ENCODE measurements at regions not wholly inside any gene's neighbourhood (a gene's known extent, or its start where the extent isn't known, plus 50 kb on each side); places are given as distances from the start of the nearest gene placed in this dataset.
"Not testable (repeated sequence)": the region's sequence is repeated elsewhere in the genome, so short reads cannot be mapped to it uniquely, and the experiment has no call there.

DNA sequence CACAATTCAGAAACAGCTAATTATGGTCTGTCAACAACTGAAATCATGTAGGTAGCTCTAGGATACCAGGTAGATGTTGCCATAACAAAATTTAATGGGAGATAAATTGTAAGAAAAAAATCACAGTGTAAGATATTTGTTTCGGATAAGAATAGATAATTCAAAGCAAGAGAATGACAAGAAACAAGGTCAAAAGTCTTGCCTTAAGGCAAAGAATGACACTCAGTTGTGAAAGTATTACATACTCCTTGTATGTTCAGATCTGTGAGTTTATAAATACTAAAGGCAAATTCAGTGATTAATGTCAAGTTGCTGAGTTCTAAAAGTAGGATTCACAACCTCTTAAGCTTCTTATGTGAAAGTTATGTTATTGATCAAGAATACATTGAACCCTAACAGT is 772.2 kb upstream of the SGO1 start:
- no peak for DNase-seq (ENCODE audit: low spot score)
- TF ChIP-seq, protein P1, sequence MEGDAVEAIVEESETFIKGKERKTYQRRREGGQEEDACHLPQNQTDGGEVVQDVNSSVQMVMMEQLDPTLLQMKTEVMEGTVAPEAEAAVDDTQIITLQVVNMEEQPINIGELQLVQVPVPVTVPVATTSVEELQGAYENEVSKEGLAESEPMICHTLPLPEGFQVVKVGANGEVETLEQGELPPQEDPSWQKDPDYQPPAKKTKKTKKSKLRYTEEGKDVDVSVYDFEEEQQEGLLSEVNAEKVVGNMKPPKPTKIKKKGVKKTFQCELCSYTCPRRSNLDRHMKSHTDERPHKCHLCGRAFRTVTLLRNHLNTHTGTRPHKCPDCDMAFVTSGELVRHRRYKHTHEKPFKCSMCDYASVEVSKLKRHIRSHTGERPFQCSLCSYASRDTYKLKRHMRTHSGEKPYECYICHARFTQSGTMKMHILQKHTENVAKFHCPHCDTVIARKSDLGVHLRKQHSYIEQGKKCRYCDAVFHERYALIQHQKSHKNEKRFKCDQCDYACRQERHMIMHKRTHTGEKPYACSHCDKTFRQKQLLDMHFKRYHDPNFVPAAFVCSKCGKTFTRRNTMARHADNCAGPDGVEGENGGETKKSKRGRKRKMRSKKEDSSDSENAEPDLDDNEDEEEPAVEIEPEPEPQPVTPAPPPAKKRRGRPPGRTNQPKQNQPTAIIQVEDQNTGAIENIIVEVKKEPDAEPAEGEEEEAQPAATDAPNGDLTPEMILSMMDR (IDR thresholded peaks at IDR 0.05; ENCODE audit: extremely low read depth, missing control alignments), result no peak

DNA sequence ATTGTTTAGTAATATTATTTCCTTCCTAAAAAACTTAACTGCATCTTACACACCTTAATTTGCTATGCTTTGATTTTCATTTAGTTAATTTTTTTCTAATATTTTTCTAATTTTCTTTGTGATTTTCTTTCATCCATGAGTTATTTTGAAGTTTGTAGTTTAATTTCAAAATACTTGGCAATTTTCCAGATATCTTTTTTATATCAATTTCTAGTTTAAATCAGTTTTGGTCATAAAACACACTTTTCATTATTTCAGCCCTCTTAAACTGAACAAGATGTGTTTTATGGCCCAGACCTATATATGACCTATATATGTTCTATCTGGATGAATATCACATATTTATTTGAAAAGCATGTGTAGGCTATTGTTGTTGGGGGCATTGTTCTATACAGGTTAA is 759.9 kb upstream of the SGO1 start:
- TF ChIP-seq, protein P1 (IDR thresholded peaks at IDR 0.05; ENCODE audit: extremely low read depth, missing control alignments), result no peak
- DNase-seq (ENCODE audit: low spot score), result no peak

DNA sequence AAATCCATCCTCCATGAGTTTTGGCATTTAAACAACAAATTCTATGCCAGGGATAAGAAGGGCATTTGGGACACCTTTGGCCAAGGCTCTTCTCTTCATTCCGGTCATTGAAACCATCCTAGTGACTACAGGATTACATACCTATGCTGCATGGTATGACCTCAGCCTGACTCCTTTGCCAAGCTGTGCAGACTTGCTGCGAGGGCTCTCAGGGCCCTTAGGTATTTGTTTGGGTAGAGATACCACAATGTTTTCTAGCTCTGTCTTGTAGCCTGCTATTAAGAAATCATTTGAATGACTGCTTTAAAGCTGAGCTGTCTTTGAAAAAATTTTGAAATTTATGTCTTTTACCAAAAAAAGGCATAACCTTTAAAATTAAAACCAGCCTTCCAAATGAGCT is 749.8 kb upstream of the SGO1 start:
- TF ChIP-seq, protein P1 (IDR thresholded peaks at IDR 0.05; ENCODE audit: extremely low read depth, missing control alignments), result no peak
- DNase-seq (ENCODE audit: low spot score), result no peak

DNA sequence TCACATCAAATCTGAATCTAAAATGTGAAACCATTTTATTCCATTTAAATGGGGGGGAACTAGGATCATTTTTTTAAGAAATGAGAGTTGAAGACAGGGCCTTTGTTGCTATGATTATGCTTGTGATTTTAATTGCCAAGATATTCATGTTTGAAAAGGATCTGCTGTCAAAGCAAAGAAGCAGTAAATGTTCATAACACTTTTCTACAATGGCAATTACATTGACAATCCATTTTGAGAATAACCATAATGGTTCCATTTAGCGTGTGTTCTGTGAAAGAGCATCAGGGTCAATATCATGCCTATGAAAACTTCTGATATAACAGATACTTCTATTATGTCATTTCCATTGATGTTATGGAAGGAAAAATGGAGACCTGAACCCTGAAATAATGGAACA is 745.8 kb upstream of the SGO1 start:
- TF ChIP-seq, protein P1 (IDR thresholded peaks at IDR 0.05; ENCODE audit: extremely low read depth, missing control alignments), result no peak
- no peak for DNase-seq (ENCODE audit: low spot score)

DNA sequence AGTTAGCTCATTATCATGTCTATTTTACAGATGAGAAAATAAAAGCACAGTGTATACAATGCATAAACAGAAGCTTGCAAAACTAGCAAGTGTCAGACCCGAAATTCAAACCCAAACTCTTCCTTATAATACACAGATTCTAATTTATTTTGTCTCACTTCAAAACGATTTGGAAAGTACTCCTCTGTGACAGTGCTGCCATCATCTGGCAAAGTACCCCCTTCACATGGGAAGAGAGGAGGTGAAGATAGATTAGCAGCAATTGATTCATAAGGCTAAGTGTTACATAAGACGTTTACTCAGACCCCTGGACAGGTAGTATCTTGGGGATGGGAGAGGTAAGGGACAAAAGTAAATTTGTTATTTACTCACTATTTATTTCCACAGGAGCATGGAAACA is 744.0 kb upstream of the SGO1 start:
- TF ChIP-seq, protein P1 (IDR thresholded peaks at IDR 0.05; ENCODE audit: extremely low read depth, missing control alignments), result no peak

DNA sequence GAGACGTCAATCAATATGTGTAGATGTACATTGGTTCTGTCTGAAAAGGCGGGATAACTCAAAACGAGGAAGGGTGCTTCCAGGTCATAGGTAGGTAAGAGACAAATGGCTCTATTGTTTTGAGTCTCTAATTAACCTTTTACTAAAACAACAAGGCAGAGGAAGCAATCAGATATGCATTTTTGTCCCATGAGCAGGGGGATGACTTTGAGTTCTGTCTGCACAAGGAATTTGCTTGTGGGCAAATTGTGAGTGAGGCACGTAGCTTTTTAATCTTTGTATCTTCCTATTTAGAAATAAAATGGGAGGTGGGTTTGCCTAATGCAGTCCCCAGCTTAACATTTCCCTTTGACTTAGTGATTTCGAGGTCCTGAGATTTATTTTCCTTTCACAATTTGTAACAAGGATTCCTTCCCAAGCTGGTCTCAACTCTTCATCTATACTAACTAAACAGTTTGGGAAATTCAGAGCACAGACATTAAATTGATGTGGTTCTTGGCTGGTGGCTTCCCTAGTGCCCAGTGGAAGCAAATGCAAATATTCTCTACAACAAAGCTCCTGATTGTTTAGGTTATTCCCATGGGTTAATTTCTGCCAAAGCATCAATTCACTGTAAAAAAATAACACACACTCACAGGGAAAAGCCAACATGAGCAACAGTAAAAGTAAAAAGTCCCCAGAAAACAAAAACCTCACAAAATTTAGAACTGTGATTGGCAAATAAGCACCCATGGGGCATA is 738.8 kb upstream of the SGO1 start:
- TF ChIP-seq, protein P1 (IDR thresholded peaks at IDR 0.05; ENCODE audit: extremely low read depth, missing control alignments), result no peak
- no peak for DNase-seq (ENCODE audit: low spot score)

More for the DNA sequence above, 744.0 kb upstream of the SGO1 start:
- DNase-seq (ENCODE audit: low spot score), result no peak

DNA sequence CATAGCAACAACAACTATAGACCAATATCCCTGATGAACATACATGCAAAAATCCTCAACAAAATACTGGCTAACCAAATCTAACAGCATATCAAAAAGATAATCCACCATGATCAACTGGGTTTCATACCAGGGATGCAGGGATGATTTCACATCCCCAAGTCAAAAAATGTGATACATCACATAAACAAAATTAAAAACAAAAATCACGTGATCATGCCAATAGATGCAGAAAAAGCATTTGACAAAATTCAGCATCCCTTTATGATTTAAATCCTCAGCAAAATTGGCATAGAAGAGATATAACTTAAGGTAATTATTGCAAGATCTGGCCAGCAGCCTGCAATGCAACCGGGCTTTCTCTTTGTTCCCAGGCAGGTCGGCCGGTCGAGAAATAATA is 735.1 kb upstream of the SGO1 start:
- DNase-seq (ENCODE audit: low spot score), result not testable (repeated sequence)

DNA sequence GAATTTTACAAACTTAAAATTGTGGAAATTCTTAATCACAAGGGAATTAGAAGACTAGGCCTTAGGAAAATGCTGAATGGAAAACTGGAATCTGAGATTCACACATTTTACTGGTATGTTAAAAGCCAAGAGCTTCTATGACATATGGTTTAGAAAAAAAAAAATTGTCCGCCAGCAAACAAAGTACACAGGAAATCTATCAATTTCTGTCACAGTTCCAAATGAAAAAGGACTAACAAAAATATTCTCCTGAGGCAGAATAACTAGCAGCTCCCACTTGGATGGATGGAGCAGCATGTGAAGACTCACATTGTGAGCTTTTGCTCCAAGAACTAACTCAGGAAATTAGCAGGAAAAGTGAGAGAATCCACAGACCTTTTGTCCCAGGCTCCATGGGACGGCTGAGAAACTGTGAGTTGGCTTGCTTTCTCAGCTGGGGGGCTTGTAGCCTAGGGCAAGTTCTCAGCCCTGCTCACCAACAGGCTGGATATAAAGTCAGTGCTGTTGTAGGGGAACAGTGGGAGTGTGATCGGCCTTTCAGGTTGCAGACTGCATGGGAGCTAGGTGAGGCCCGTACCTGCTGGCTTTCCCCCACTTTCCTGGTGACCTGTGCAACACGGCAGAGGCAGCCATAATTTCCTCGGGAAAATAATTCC is 731.1 kb upstream of the SGO1 start:
- TF ChIP-seq, protein P1 (IDR thresholded peaks at IDR 0.05; ENCODE audit: extremely low read depth, missing control alignments), result no peak
- no peak for DNase-seq (ENCODE audit: low spot score)

Data from GM20000 (cell line).